NB4 (cell line): ENCODE measurements at regions not wholly inside any gene's neighbourhood (a gene's known extent, or its start where the extent isn't known, plus 50 kb on each side); places are given as distances from the start of the nearest gene placed in this dataset.

Experiments
- DNase-seq: peaks from one replicate; pipeline ENCODE4 v3.0.0; 2010; ENCODE audit warnings: low read depth
- H3K4me3 ChIP-seq: one replicate; pipeline ENCODE4 v1.5.1; 2011; ENCODE audit warnings: mild to moderate bottlenecking, low read depth, low read length, moderate library complexity
- CTCF ChIP-seq: IDR thresholded peaks from one replicate; pipeline ENCODE4 v1.5.1; 2012; ENCODE audit warnings: low read depth, low read length
- MAX ChIP-seq: IDR thresholded peaks from 2 replicates; pipeline ENCODE4 v1.6.1; 2011; ENCODE audit warnings: low read depth, low read length
- MYC ChIP-seq: IDR thresholded peaks from 2 replicates; pipeline ENCODE4 v1.6.1; 2011; ENCODE audit warnings: low read depth, low read length
- POLR2A ChIP-seq: IDR thresholded peaks from 2 replicates; pipeline ENCODE4 v1.6.1; 2011; ENCODE audit warnings: mild to moderate bottlenecking; ENCODE audit not compliant: insufficient read length; ENCODE audit errors: extremely low read depth

DNA sequence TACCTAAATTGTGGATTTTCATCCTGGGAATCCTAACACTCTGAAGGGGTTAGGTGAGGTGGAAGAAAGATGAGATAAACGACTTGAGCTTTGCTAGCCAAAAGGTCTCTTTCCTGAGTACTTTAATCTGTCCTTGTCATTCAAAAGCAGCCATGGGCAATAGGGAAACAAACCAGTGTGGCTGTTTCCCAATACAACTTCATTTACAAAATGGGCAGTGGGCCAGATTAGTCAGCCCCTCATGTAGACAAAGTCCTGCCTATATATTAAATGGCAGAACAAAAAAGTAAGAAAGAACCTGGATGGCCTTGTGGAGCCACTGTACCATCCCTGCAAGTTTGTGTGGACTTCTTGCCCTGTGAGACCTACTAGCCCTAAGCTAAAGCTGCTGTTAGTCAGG lies 51.0 kb upstream of the NFIL3 start:
- DNase-seq: no peak
- no peak for TF ChIP-seq MAX
- no peak for TF ChIP-seq POLR2A
- no peak for TF ChIP-seq CTCF
- TF ChIP-seq MYC: no peak

More for the DNA sequence above, 51.0 kb upstream of the NFIL3 start:
- no peak overlapping the region for H3K4me3 ChIP-seq
